GM12892 (cell line): ENCODE measurements at regions not wholly inside any gene's neighbourhood (a gene's known extent, or its start where the extent isn't known, plus 50 kb on each side); places are given as distances from the start of the nearest gene placed in this dataset.

ENCODE experiments used
- POLR2A ChIP-seq: IDR thresholded peaks from 2 replicates; pipeline ENCODE4 v1.6.1; 2011; ENCODE audit warnings: low read depth, low read length, control low read depth
- POLR2AphosphoS5 ChIP-seq: IDR thresholded peaks from 2 replicates; pipeline ENCODE4 v1.6.1; 2011; ENCODE audit warnings: low read depth, low read length, control low read depth

GRCh38 chr11:42974510-42975179 lies 337.2 kb upstream of the API5 start:
- TF ChIP-seq POLR2A = no peak
- no peak for TF ChIP-seq POLR2AphosphoS5
